HK-2 (cell line): ENCODE measurements at regions not wholly inside any gene's neighbourhood (a gene's known extent, or its start where the extent isn't known, plus 50 kb on each side); places are given as distances from the start of the nearest gene placed in this dataset.

Source experiments
- DNase-seq: peaks from one replicate; pipeline ENCODE4 v3.0.0-alpha.2; 2018; ENCODE audit not compliant: unreplicated experiment

- no peak for DNase-seq
Measured at GRCh38 chr4:63505714-63506460, 903.4 kb downstream of the TECRL start.

- DNase-seq = no peak
Measured at GRCh38 chr4:63493265-63493664, 916.0 kb downstream of the TECRL start.

- DNase-seq = no peak
Measured at GRCh38 chr4:63492515-63492914, 916.7 kb downstream of the TECRL start.

- no peak for DNase-seq
Measured at GRCh38 chr4:63464393-63464792, 944.9 kb downstream of the TECRL start.

- no peak for DNase-seq
Measured at GRCh38 chr4:63460075-63460474, 949.2 kb downstream of the TECRL start.

GRCh38 chr4:63459329-63459728 lies 949.9 kb downstream of the TECRL start:
- no peak for DNase-seq

- no peak for DNase-seq
Measured at GRCh38 chr4:63458010-63458409, 951.2 kb downstream of the TECRL start.

- no peak for DNase-seq
Measured at GRCh38 chr4:63440236-63440635, 969.0 kb downstream of the TECRL start.

- DNase-seq = no peak
Measured at GRCh38 chr4:63430105-63430504, 979.1 kb downstream of the TECRL start.

- DNase-seq = no peak
Measured at GRCh38 chr4:63396269-63396668, 1013.0 kb downstream of the TECRL start.

- no peak for DNase-seq
Measured at GRCh38 chr4:63393544-63393943, 1015.7 kb downstream of the TECRL start.

GRCh38 chr4:63379750-63380522 lies 1029.3 kb downstream of the TECRL start:
- no peak for DNase-seq

GRCh38 chr4:63371001-63371400 lies 1038.2 kb downstream of the TECRL start:
- no peak for DNase-seq

GRCh38 chr4:63361628-63362027 lies 1047.6 kb downstream of the TECRL start:
- DNase-seq = no peak

GRCh38 chr4:63361066-63361465 lies 1048.2 kb downstream of the TECRL start:
- no peak for DNase-seq

GRCh38 chr4:63349674-63350025 lies 1059.6 kb downstream of the TECRL start:
- DNase-seq = no peak

- DNase-seq = no peak
Measured at GRCh38 chr4:63348735-63349673, 1060.2 kb downstream of the TECRL start.

- no peak for DNase-seq
Measured at GRCh38 chr4:63325140-63325539, 1084.1 kb downstream of the TECRL start.

- DNase-seq = no peak
Measured at GRCh38 chr4:63316633-63317032, 1092.6 kb downstream of the TECRL start.

GRCh38 chr4:63315651-63316050 lies 1093.6 kb downstream of the TECRL start:
- DNase-seq = no peak

GRCh38 chr4:63308697-63309096 lies 1100.6 kb downstream of the TECRL start:
- no peak for DNase-seq

GRCh38 chr4:63302792-63303191 lies 1106.5 kb downstream of the TECRL start:
- no peak for DNase-seq
